Endothelial cell of umbilical vein (primary cell): ENCODE measurements at regions not wholly inside any gene's neighbourhood (a gene's known extent, or its start where the extent isn't known, plus 50 kb on each side); places are given as distances from the start of the nearest gene placed in this dataset.

ENCODE experiments used
- BruUV-seq: library from RNA; stranded (reverse); fragments of 400-500 nt; replicated peaks from 2 replicates; lab custom pipeline; 2021; lab: Mats Ljungman, UMichigan
- CTCF ChIA-PET: fragments of 300-600, 350-600 bp; sonication (Branson Sonifier 250); formaldehyde crosslinking; loops from one replicate; lab custom pipeline; 2021; ENCODE audit warnings: antibody characterized with exemption, inconsistent platforms; lab: Charles Lee
- POLR2A ChIA-PET: fragments of 300-600, 350-600 bp; sonication (Branson Sonifier 250); formaldehyde crosslinking; loops from one replicate; lab custom pipeline; 2021; ENCODE audit warnings: antibody characterized with exemption, inconsistent platforms; lab: Charles Lee
- DNase-seq: peaks from one replicate; pipeline ENCODE4 v3.0.0-alpha.2; 2011; ENCODE audit warnings: low read depth, low spot score
- FAIRE-seq: peaks from 2 replicates; lab custom pipeline; 2011; peaks lifted over from hg19 to GRCh38; lab: Jason Lieb, UNC
- H2AFZ ChIP-seq: 2 replicates; pipeline ENCODE4 v1.6.0; 2012; ENCODE audit warnings: low read depth, low read length, control low read depth, inconsistent platforms
- H3K27ac ChIP-seq: 2 replicates; pipeline ENCODE4 v1.5.1; 2011; ENCODE audit warnings: low read depth, mild to moderate bottlenecking, control low read depth, low read length, moderate library complexity; ENCODE audit not compliant: insufficient read depth
- H3K27me3 ChIP-seq, 2 experiments: 2 replicates each; pipeline versions ENCODE4 v1.6.0 to v1.6.1; 2011; ENCODE audit warnings: low read length in 2 of 2, mixed read lengths in 1 of 2; ENCODE audit not compliant: control insufficient read depth in 2 of 2, insufficient read depth in 2 of 2
- H3K36me3 ChIP-seq, 2 experiments: 2 replicates in 1 of 2; 3 replicates in 1 of 2; pipeline ENCODE4 v1.5.1; 2011; ENCODE audit warnings: low read length in 2 of 2, mild to moderate bottlenecking in 1 of 2, moderate library complexity in 1 of 2; ENCODE audit not compliant: control insufficient read depth in 2 of 2, insufficient read depth in 2 of 2; ENCODE audit errors: extremely low read depth in 1 of 2
- H3K4me1 ChIP-seq: 3 replicates; pipeline ENCODE4 v1.5.1; 2011; ENCODE audit warnings: mild to moderate bottlenecking, low read length; ENCODE audit not compliant: control insufficient read depth, insufficient read depth; ENCODE audit errors: extremely low read depth
- H3K4me2 ChIP-seq: 2 replicates; pipeline ENCODE4 v1.6.1; 2011; ENCODE audit warnings: low read length, control low read depth, mixed read lengths; ENCODE audit not compliant: insufficient read depth
- H3K4me3 ChIP-seq, 3 experiments: fragments of 200-600 bp in 1 of 3; sonication (generic), shearing (Covaris generic) in 1 of 3; replicated peaks in 1 of 3; 2 replicates each; pipeline ENCODE4 v1.5.1; 2011 to 2016; ENCODE audit warnings: control low read depth in 3 of 3, low read length in 3 of 3, mild to moderate bottlenecking in 2 of 3, inconsistent platforms in 1 of 3, low read depth in 1 of 3, moderate library complexity in 1 of 3; ENCODE audit not compliant: insufficient read depth in 1 of 3
- H3K79me2 ChIP-seq: 2 replicates; pipeline ENCODE4 v1.6.0; 2012; ENCODE audit warnings: low read length, inconsistent platforms; ENCODE audit not compliant: control insufficient read depth, insufficient read depth
- H3K9ac ChIP-seq: replicated peaks from 2 replicates; pipeline ENCODE3; 2011; ENCODE audit warnings: low read length, control low read depth; ENCODE audit not compliant: insufficient read depth; ENCODE audit errors: extremely low read depth
- H3K9me1 ChIP-seq: replicated peaks from 3 replicates; pipeline ENCODE4 v1.6.0; 2011; ENCODE audit warnings: mild to moderate bottlenecking, low read length; ENCODE audit not compliant: control insufficient read depth, insufficient read depth; ENCODE audit errors: extremely low read depth
- H3K9me3 ChIP-seq: replicated peaks from 2 replicates; pipeline ENCODE4 v1.5.1; 2012; ENCODE audit warnings: low read length, inconsistent platforms; ENCODE audit not compliant: control insufficient read depth, insufficient read depth
- H4K20me1 ChIP-seq: replicated peaks from 2 replicates; pipeline ENCODE3; 2011; ENCODE audit warnings: mild to moderate bottlenecking, low read length; ENCODE audit not compliant: control insufficient read depth, insufficient read depth; ENCODE audit errors: extremely low read depth
- CTCF ChIP-seq, 2 donors: IDR thresholded peaks; 1 replicate in 1 of 2; 2 replicates in 1 of 2; pipeline ENCODE4 v1.5.1; 2011; ENCODE audit warnings: low read length in 2 of 2, mild to moderate bottlenecking in 2 of 2, moderate library complexity in 2 of 2, control low read depth in 1 of 2, inconsistent platforms in 1 of 2, low read depth in 1 of 2; ENCODE audit not compliant: insufficient read depth in 1 of 2; ENCODE audit errors: extremely low read depth in 1 of 2
- EZH2 ChIP-seq: IDR thresholded peaks from 2 replicates; pipeline ENCODE4 v1.6.1; 2012; ENCODE audit warnings: borderline replicate concordance, low read depth, mild to moderate bottlenecking, moderate library complexity, low read length, inconsistent platforms; ENCODE audit not compliant: severe bottlenecking
- FOS ChIP-seq: IDR thresholded peaks from 2 replicates; pipeline ENCODE4 v1.6.1; 2011; ENCODE audit warnings: mild to moderate bottlenecking, low read length, moderate library complexity, borderline replicate concordance; ENCODE audit not compliant: insufficient read depth
- GATA2 ChIP-seq: IDR thresholded peaks from 2 replicates; pipeline ENCODE4 v1.7.0; 2011; ENCODE audit warnings: low read depth, mild to moderate bottlenecking, moderate library complexity, mixed read lengths, low read length; ENCODE audit not compliant: insufficient read length, insufficient read depth
- JUN ChIP-seq: IDR thresholded peaks from 2 replicates; pipeline ENCODE4 v1.6.1; 2011; ENCODE audit warnings: borderline replicate concordance, low read depth; ENCODE audit not compliant: insufficient read length, insufficient read depth
- MYC ChIP-seq: IDR thresholded peaks from one replicate; pipeline ENCODE4 v1.6.1; 2011; ENCODE audit warnings: mild to moderate bottlenecking, low read depth, low read length
- POLR2A ChIP-seq: IDR thresholded peaks from 2 replicates; pipeline ENCODE4 v1.6.1; 2012; ENCODE audit warnings: low read depth, mild to moderate bottlenecking, control low read depth, low read length
- POLR2AphosphoS5 ChIP-seq: IDR thresholded peaks from 2 replicates; pipeline ENCODE4 v1.6.1; 2012; ENCODE audit warnings: low read depth, mild to moderate bottlenecking, control low read depth, low read length, moderate library complexity; ENCODE audit not compliant: insufficient read depth
- dilution Hi-C: fragments of 300-500 bp; cut with MboI; formaldehyde crosslinking; loops from one replicate; pipeline ENCODE4 v1.15.0; 2019; ENCODE audit warnings: low sequenced_read_pairs; ENCODE audit not compliant: extremely low pct_ligation_motif_present
- intact Hi-C: fragments of 100-400 bp; cut with micrococcal nuclease; formaldehyde crosslinking; loops from one replicate; pipeline ENCODE4 v1.10.0; 2022
- TF ChIP-seq, protein P1 (sequence below): IDR thresholded peaks from 2 replicates; pipeline ENCODE4 v1.6.1; 2011; ENCODE audit not compliant: insufficient read depth, insufficient read length

DNA sequence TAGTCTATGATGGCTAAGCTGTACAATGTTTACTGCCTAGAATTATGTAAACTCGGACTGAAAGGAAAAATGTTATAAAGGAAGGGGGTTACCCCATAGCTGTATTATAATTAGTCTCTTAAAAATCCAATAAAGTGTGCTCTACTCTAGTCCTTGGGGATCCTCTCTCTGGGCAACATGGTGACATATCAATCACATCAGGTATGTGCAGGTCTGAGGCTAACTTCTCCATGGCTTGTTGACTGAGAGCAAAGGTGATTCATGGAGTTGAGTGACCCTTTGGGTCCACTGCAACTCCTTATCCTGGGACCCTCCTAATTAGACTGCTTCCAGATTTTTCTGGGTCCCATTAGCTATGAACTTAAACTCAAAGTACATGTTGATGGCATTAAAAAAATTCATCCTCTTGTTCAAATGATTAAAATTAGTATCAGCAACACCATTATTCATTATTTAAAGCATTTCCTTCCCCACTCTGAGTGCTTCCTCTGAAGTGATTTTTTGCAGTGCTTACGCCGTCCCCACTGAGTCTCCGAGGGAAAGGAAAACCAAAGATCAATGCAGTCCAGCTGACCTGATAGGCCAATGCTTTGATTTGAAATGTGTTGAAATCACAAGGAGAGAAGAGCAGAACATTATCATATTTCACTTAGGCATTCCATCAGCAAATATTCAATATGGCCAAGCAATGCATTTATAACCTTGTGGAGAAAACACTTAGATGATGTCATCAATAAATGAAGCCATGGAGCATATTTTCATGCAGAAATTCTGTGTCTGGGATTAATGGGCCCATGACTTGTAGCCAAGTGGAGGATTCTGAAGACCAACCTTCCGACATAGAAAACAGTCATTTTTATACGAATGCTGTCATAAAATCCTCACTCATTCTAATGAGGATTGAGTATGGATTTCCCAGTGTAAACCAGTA is 161.7 kb upstream of the CRBN start:
- no TSS peak for BruUV-seq
- no peak overlapping the region for H3K9ac ChIP-seq
- no peaks in the 10 kb centered on the region for H3K9me3 ChIP-seq
- no peaks in the 10 kb centered on the region for H4K20me1 ChIP-seq
- no peaks in the 10 kb centered on the region for H3K27me3 ChIP-seq
- H3K4me1 ChIP-seq: no peaks in the 10 kb centered on the region
- no peaks in the 10 kb centered on the region for H3K79me2 ChIP-seq
- H2AFZ ChIP-seq: no peak overlapping the region
- H3K4me3 ChIP-seq: no peak overlapping the region
- no peak overlapping the region for H3K27ac ChIP-seq
- CTCF ChIA-PET: no interaction called here
- DNase-seq: no peak
- dilution Hi-C loops: no loop called here
- no peak for FAIRE-seq
- TF ChIP-seq JUN (no peak), MYC (no peak), EZH2 (no peak), CTCF (IDR thresholded peaks at IDR 0.05; ENCODE audit: extremely low read depth in 1 of 2, insufficient read depth in 1 of 2, low read depth in 1 of 2, low read length in 2 of 2) (no peak), GATA2 (no peak), POLR2A (no peak), POLR2AphosphoS5 (no peak), FOS (no peak)
- TF ChIP-seq, protein P1, sequence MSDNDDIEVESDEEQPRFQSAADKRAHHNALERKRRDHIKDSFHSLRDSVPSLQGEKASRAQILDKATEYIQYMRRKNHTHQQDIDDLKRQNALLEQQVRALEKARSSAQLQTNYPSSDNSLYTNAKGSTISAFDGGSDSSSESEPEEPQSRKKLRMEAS: no peak
- POLR2A ChIA-PET: no interaction called here
- intact Hi-C loops: no loop called here
- no peaks in the 10 kb centered on the region for H3K9me1 ChIP-seq
- H3K36me3 ChIP-seq: no peaks in the 10 kb centered on the region
- no peak overlapping the region for H3K4me2 ChIP-seq
